ENCODE measurements at regions not wholly inside any gene's neighbourhood (a gene's known extent, or its start where the extent isn't known, plus 50 kb on each side); places are given as distances from the start of the nearest gene placed in this dataset.

DNA sequence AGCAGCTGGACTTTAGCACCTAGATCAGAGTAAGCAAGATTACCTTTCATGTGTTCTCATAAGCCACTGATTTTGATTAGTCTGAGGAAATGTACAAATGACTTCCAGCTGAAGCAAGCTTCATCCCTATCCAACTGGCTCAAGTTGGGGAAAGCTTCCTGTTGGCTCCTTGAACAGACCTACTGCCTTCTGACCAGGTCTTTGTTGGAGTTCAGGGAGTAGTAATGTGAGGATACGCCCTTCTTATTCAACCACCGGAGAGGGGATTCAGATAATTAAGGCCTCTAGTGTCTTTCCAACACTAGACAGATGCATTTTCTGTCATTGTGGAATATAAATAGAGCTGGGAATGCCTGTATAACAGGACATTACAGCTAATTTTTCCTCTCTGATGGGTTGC lies 268.9 kb downstream of the TGFB2 start:
- TF ChIP-seq POLR2AphosphoS5 (IDR thresholded peaks at IDR 0.05; ENCODE audit: low read depth, low read length) (no peak), POLR2A (IDR thresholded peaks at IDR 0.05; ENCODE audit: low read depth, low read length) (no peak), SPI1 (IDR thresholded peaks at IDR 0.05; ENCODE audit: low read depth, low read length) (no peak), PAX5 (IDR thresholded peaks at IDR 0.05; ENCODE audit: insufficient read depth, low read length, severe bottlenecking) (no peak), TAF1 (IDR thresholded peaks at IDR 0.05; ENCODE audit: low read depth, low read length) (no peak)
